ENCODE measurements at regions not wholly inside any gene's neighbourhood (a gene's known extent, or its start where the extent isn't known, plus 50 kb on each side); places are given as distances from the start of the nearest gene placed in this dataset.

GRCh38 chr3:69510481-69511030 lies 124.7 kb upstream of the FRMD4B start:
- TF ChIP-seq EZH2phosphoT487 (IDR thresholded peaks at IDR 0.05; ENCODE audit: low read depth, severe bottlenecking, unreplicated experiment), result no peak
- no peak for TF ChIP-seq CTCF (IDR thresholded peaks at IDR 0.05; ENCODE audit: poor library complexity)
- no peak for TF ChIP-seq EZH2 (IDR thresholded peaks at IDR 0.05; ENCODE audit: borderline replicate concordance)

Measured in hepatocyte (in vitro differentiated cells).